ENCODE measurements at regions not wholly inside any gene's neighbourhood (a gene's known extent, or its start where the extent isn't known, plus 50 kb on each side); places are given as distances from the start of the nearest gene placed in this dataset.

DNA sequence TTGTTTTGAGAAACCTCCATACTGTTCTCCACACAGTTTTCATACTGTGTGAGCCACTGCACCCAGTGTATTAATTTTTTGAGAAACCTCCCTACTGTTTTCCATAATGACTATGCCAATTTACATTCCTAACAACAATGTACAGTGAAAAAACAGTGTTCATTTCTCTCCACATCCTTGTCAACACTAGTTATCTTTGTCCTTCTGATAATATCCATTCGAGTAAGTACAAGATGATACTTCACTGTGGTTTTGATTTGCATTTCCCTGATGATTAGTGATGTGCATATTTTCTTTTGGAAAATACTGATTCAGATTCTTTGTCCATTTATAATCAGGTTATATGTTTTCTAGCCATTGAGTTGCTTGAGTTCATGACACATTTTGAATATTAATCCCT is 462.0 kb downstream of the CDH11 start:
- DNase-seq (ENCODE audit: low read depth, low spot score), result no peak
- H3K4me3 ChIP-seq (ENCODE audit: low read depth, low read length), result no peak overlapping the region
- TF ChIP-seq CTCF (IDR thresholded peaks at IDR 0.05; ENCODE audit: low read depth, low read length), result no peak
- in situ Hi-C loops (cut with HindIII; ENCODE audit: low sequenced_read_pairs), result no loop called here

- TF ChIP-seq CTCF (IDR thresholded peaks at IDR 0.05; ENCODE audit: low read depth, low read length), result no peak
- in situ Hi-C loops (cut with HindIII; ENCODE audit: low sequenced_read_pairs), result no loop called here
- H3K4me3 ChIP-seq (ENCODE audit: low read depth, low read length), result no peak overlapping the region
- peak; percentile 71 for DNase-seq (ENCODE audit: low read depth, low spot score)
Observed at GRCh38 chr16:64657316-64658011, 464.4 kb downstream of the CDH11 start.

DNA sequence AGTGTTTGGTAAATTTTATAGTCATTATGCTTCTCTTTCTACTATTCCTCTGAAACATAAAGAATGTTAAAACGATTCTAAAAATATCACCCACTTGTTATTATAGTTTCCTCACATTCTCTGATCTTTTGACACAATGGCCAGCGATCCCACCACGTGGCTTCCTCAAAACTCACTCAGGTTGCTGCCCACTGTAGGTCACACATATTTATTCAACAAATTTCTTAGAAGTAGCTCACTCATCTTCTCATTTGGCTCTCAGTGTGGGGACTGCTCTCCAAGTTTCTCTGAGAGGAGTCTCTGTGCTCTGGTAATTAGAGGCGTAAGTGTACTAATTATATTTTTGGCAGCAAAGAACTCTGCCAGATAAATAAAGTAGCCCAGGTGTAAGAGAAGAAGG is 465.4 kb downstream of the CDH11 start:
- no peak for TF ChIP-seq CTCF (IDR thresholded peaks at IDR 0.05; ENCODE audit: low read depth, low read length)
- H3K4me3 ChIP-seq (ENCODE audit: low read depth, low read length), result no peak overlapping the region
- DNase-seq (ENCODE audit: low read depth, low spot score), result peak; percentile 24
- in situ Hi-C loops (cut with HindIII; ENCODE audit: low sequenced_read_pairs), result no loop called here

DNA sequence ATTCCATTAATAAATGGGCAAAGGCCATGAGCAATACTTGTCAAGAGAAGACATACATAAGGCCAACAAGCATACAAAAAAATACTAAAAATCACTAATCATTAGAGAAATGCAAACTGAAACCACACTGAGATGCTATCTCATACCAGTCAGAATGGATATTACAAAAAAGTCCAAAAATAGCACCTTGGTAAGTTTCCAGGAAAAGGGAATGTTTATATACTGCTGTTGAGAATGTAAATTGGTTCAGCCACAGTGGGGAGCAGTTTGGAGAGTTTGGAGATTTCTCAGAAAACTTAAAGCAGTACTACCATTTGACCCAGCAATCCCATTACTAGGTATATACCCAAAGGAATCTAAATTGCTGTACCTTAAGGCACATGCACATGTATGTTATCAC is 467.7 kb downstream of the CDH11 start:
- peak; percentile 74 for DNase-seq (ENCODE audit: low read depth, low spot score)
- H3K4me3 ChIP-seq (ENCODE audit: low read depth, low read length), result no peak overlapping the region
- in situ Hi-C loops (cut with HindIII; ENCODE audit: low sequenced_read_pairs), result no loop called here
- TF ChIP-seq CTCF (IDR thresholded peaks at IDR 0.05; ENCODE audit: low read depth, low read length), result no peak

DNA sequence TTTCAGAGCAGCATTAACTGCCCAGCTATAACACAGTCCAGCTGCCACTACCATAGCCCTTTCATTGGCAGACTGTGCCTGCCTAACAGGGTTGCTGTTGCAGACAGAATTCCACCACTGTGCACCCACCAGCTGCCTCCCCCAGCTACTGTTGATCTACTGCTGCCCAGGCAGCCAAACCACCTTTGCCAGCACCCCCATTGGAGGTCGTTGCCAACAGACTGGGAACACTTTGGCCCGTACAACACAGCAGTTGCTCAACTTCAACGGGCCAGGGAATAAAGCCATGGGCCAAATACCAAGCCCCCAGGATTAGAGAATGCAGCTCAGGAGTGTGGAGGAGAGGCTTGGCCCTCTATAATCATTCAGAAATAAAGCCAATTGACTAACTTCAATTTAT is 473.6 kb downstream of the CDH11 start:
- in situ Hi-C loops (cut with HindIII; ENCODE audit: low sequenced_read_pairs), result no loop called here
- no peak overlapping the region for H3K4me3 ChIP-seq (ENCODE audit: low read depth, low read length)
- no peak for TF ChIP-seq CTCF (IDR thresholded peaks at IDR 0.05; ENCODE audit: low read depth, low read length)
- no peak for DNase-seq (ENCODE audit: low read depth, low spot score)

DNA sequence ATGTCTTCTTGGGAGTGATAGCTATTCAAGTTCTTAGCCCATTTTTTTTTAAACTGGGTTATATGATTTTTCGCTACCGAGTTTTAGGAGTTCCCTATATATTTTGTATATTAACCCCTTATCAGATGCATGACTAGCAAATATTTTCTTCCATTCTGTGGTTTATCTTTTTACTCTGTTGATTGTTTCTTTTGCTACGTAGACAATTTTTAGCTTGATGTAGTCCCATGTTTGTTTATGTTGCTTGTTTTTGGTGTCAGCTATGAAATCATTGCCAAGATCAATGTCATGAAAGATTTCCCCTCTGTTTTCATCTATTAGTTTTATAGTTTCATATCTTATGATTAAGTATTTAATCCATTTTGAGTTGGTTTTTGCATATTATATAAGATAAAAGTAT is 480.5 kb downstream of the CDH11 start:
- TF ChIP-seq CTCF (IDR thresholded peaks at IDR 0.05; ENCODE audit: low read depth, low read length), result no peak
- no peak for DNase-seq (ENCODE audit: low read depth, low spot score)
- no peak overlapping the region for H3K4me3 ChIP-seq (ENCODE audit: low read depth, low read length)
- in situ Hi-C loops (cut with HindIII; ENCODE audit: low sequenced_read_pairs), result no loop called here
